GM19467 (cell line): ENCODE measurements at regions not wholly inside any gene's neighbourhood (a gene's known extent, or its start where the extent isn't known, plus 50 kb on each side); places are given as distances from the start of the nearest gene placed in this dataset.

Experiments
- ATAC-seq: cut with Tn5 transposase; IDR thresholded peaks from one replicate; pipeline ENCODE4 v1.9.1; 2021; ENCODE audit warnings: mild to moderate bottlenecking, moderate library complexity; ENCODE audit not compliant: unreplicated experiment

GRCh38 chr2:221637851-221638250 is 65.7 kb upstream of the EPHA4 start:
- ATAC-seq = no peak

- ATAC-seq = no peak
These were observed 63.8 kb upstream of the EPHA4 start for GRCh38 chr2:221635949-221636348.

GRCh38 chr2:221629468-221629867 is 57.4 kb upstream of the EPHA4 start:
- no peak for ATAC-seq

- no peak for ATAC-seq
These were observed 52.4 kb upstream of the EPHA4 start for GRCh38 chr2:221624475-221624874.
